AG04450 (cell line): ENCODE measurements at regions not wholly inside any gene's neighbourhood (a gene's known extent, or its start where the extent isn't known, plus 50 kb on each side); places are given as distances from the start of the nearest gene placed in this dataset.

Experiments
- CTCF ChIA-PET: fragments of 300-600, 350-600 bp; formaldehyde crosslinking; extraction: SDS; loops from one replicate; lab custom pipeline; 2022; ENCODE audit warnings: antibody characterized with exemption, inconsistent platforms; lab: Charles Lee
- POLR2A ChIA-PET: fragments of 350-600 bp; formaldehyde crosslinking; extraction: SDS; loops from one replicate; lab custom pipeline; 2021; ENCODE audit warnings: antibody characterized with exemption, inconsistent platforms; lab: Yijun Ruan, JAX
- DNase-seq: peaks from one replicate; pipeline ENCODE4 v3.0.0-alpha.2; 2011; ENCODE audit warnings: low read depth, low spot score
- H3K27ac ChIP-seq: one replicate; pipeline ENCODE4 v1.5.1; 2012; ENCODE audit warnings: low read depth, low read length, control low read depth
- H3K27me3 ChIP-seq: one replicate; pipeline ENCODE4 v1.6.0; 2012; ENCODE audit warnings: low read length; ENCODE audit not compliant: control insufficient read depth, insufficient read depth
- H3K4me3 ChIP-seq: 2 replicates; pipeline ENCODE4 v1.5.1; 2011; ENCODE audit warnings: mild to moderate bottlenecking, low read depth, low read length, control low read depth
- H3K9me3 ChIP-seq: 2 replicates; pipeline ENCODE4 v1.5.1; 2012; ENCODE audit warnings: low read length; ENCODE audit not compliant: control insufficient read depth, insufficient read depth
- TF ChIP-seq, protein P1 (sequence below): IDR thresholded peaks from 2 replicates; pipeline ENCODE4 v1.5.1; 2011; ENCODE audit warnings: low read depth, low read length, control low read depth, inconsistent platforms

DNA sequence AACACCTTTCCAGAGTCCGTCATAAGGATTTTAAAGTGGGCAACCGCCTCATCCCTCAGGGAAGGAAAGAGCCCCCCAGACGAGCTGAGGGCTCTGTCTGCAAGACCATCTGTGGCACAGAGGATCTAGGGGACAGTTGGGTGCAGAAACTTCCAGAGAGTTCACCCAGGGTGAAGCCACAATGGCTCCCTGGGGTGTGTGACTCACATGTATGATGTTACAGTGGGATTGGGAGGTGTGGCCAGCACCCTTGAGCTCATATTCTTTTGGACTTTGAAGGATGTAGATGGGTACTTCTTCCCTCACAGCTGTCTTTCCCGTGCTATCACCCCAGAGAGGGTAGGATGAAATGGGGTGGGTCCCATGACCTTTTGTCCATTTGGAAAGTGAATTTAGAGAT, 95.5 kb downstream of the NCR2 start:
- no peak for DNase-seq
- TF ChIP-seq, protein P1, sequence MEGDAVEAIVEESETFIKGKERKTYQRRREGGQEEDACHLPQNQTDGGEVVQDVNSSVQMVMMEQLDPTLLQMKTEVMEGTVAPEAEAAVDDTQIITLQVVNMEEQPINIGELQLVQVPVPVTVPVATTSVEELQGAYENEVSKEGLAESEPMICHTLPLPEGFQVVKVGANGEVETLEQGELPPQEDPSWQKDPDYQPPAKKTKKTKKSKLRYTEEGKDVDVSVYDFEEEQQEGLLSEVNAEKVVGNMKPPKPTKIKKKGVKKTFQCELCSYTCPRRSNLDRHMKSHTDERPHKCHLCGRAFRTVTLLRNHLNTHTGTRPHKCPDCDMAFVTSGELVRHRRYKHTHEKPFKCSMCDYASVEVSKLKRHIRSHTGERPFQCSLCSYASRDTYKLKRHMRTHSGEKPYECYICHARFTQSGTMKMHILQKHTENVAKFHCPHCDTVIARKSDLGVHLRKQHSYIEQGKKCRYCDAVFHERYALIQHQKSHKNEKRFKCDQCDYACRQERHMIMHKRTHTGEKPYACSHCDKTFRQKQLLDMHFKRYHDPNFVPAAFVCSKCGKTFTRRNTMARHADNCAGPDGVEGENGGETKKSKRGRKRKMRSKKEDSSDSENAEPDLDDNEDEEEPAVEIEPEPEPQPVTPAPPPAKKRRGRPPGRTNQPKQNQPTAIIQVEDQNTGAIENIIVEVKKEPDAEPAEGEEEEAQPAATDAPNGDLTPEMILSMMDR: no peak
- Histone ChIP-seq H3K9me3 (no peaks in the 10 kb centered on the region), H3K27ac (no peak overlapping the region), H3K4me3 (no peak overlapping the region), H3K27me3 (peaks cover 20% of the 10 kb centered on the region)
- POLR2A ChIA-PET: interaction anchor here (0.6 kb wide), 1 partner anchor 89 kb away, joined by 3 read pairs; no protein-coding TSS in a partner anchor
- CTCF ChIA-PET: interaction anchor here (1.1 to 1.6 kb wide), 2 partner anchors 14 to 161 kb away, joined by 3 to 4 read pairs; no protein-coding TSS in a partner anchor

DNA sequence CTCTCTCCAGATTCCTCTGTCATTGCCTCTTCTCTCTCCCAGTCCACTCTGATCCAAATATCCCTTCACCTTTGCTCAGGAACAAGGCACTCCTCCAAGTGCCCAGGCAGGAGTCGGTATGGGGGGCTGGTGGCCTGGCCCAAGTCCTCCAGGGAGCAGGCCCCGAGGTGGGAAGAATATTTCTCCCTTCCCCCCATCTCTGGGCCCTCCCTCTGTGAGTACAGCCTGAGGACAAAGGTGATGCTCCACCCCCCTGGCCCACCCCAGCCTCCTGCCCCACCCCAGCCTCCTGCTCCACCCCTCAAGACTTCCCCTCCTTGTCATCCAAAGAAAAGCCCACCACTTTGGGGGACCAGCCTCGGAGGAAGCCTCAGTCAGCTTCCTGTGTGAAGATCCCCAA, 96.9 kb downstream of the NCR2 start:
- Histone ChIP-seq H3K27ac (no peak overlapping the region), H3K9me3 (no peaks in the 10 kb centered on the region), H3K27me3 (peaks cover 11% of the 10 kb centered on the region), H3K4me3 (no peak overlapping the region)
- DNase-seq: no peak
- TF ChIP-seq, protein P1: no peak
- ChIA-PET CTCF (interaction anchor here (0.9 to 1.5 kb wide), 2 partner anchors 8 to 11 kb away, joined by 4 to 6 read pairs; no protein-coding TSS in a partner anchor), POLR2A (no interaction called here)

DNA sequence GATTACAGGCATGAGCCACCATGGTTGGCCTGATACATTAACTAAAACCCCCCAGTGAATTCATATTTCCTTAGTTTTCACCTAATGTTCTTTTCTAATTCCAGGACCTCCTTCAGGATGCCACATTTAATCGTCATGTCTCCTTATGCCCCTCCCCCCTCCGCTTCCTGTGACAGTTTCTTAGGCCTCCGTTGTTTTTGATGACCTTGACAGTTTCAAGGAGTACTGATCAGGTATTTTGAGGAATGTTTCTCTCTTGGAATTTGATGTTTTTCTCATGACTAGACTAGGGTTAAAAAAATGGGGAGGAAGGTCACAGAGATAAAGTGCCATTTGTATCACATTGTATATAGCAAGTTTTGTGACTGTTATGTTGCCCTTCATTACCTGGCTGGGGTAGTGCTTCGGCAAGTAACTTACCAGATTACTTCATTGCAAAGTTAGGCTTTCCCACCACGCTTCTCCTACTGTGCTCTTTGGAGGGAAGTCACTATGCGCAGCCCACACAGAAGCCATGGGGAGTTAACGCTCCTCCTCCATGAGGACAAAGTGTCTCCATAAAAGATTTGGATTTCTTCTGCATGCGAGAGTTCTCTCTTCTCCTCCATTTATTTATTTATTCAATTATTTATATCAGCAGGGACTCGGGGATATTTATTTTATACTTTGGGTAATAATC, 99.5 kb downstream of the NCR2 start:
- Histone ChIP-seq H3K9me3 (no peaks in the 10 kb centered on the region), H3K27me3 (peaks cover 29% of the 10 kb centered on the region), H3K27ac (no peak overlapping the region), H3K4me3 (no peak overlapping the region)
- ChIA-PET POLR2A (no interaction called here), CTCF (interaction anchor here (0.7 to 0.9 kb wide), 2 partner anchors 10 to 64 kb away, joined by 3 to 6 read pairs; no protein-coding TSS in a partner anchor)
- TF ChIP-seq, protein P1: no peak
- no peak for DNase-seq

DNA sequence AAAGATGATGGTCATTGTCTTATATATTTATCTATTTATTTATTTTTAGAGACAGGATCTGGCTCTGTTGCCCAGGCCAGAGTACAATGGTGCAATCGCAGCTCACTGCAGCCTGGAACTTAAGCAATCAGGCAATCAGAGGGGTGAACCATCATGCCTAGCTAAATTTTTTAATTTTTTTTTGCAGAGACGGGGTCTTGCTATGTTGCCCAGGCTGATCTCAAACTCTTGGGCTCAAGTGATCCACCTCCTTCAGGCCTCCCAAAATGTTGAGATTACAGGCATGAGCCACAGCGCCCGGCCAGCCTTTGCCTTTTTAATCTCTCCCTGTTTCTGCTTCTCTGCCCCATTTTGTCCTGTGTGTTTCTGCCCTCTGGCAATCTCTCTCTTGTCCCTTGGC, 102.2 kb downstream of the NCR2 start:
- ChIA-PET POLR2A (interaction anchor here (0.6 kb wide), 1 partner anchor 15 kb away, joined by 3 read pairs; no protein-coding TSS in a partner anchor), CTCF (interaction anchor here (0.6 kb wide), 1 partner anchor 21 kb away, joined by 3 read pairs; no protein-coding TSS in a partner anchor)
- TF ChIP-seq, protein P1: no peak
- no peaks in the 10 kb centered on the region for H3K9me3 ChIP-seq
- no peak overlapping the region for H3K4me3 ChIP-seq
- no peak for DNase-seq
- peaks cover 45% of the 10 kb centered on the region for H3K27me3 ChIP-seq
- H3K27ac ChIP-seq: no peak overlapping the region

DNA sequence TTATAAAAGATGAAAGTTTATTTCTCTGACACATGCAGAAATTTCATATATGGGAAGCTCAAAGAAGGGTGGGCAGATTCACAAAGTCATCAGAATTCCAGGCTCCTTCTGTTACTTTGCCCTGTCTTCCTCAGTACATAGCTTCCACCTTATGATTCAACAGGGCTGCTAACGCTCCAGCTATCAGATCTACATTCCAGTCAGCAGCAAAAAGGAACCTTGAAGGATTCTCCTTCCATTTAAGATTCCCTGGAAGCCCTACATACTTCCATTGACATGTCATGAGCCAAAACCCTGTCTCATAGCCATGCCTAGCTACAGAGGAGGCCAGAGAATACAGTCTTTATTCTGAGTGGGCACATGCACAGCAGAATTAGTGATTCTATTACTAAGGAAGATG, 103.3 kb downstream of the NCR2 start:
- TF ChIP-seq, protein P1: no peak
- ChIA-PET POLR2A (no interaction called here), CTCF (interaction anchor here (1.2 kb wide), 2 partner anchors 14 to 70 kb away, joined by 4 to 8 read pairs; no protein-coding TSS in a partner anchor)
- DNase-seq: no peak
- Histone ChIP-seq H3K27ac (no peak overlapping the region), H3K27me3 (peaks cover 45% of the 10 kb centered on the region), H3K4me3 (no peak overlapping the region), H3K9me3 (no peaks in the 10 kb centered on the region)
